Heart left ventricle (tissue), 13 donors: ENCODE measurements at regions not wholly inside any gene's neighbourhood (a gene's known extent, or its start where the extent isn't known, plus 50 kb on each side); places are given as distances from the start of the nearest gene placed in this dataset.

ENCODE experiments used
- POLR2A ChIP-seq, 2 donors: fragments of 450-650 bp; IDR thresholded peaks; one replicate each; pipeline ENCODE4 v1.6.1; 2017; ENCODE audit warnings: antibody characterized with exemption in 2 of 2, mild to moderate bottlenecking in 2 of 2, moderate library complexity in 2 of 2
- TF ChIP-seq, protein P1 (sequence below), 12 donors: fragments of 200-600 bp; sonication (generic) in 4 of 12; IDR thresholded peaks; one replicate each; pipeline versions ENCODE4 v1.5.0 to v1.8.0; 2018 to 2022; ENCODE audit warnings: antibody characterized with exemption in 12 of 12, mild to moderate bottlenecking in 5 of 12
- donor health status: ischemic (EF 13 %, LVEDD 7.1; RV severe dilation, severe dysfunction).
- donor health status: DM: no; HTN: yes; CAD: no.
- donor health status: DM: no; HTN: no; CAD: no.
- donor health status: ischemic (EF 25% LVEDD 6.9; RV normal size, moderate dysfunction).
- donor health status: ischemic (EF 25% LVEDD 5.7; RV mildly dilated, moderate dysfunction).
- donor health status: ischemic (EF 35%, LVEDD 5.7; RV mildly dilated, moderate dysfunction).
- donor health status: nonischemic (EF 11% LVEDD 7.7; RV severe dilation, severe dysfunction).
- donor health status: DM: yes; HTN: yes; CAD: no.
- donor health status: PGD.
- donor health status: ischemic (EF 29% LVEDD 5.4; RV normal size, mild dysfunction).
- donor health status: nonischemic (EF 23%, LVEDD 6.1; RV moderate dilation, normal function).

DNA sequence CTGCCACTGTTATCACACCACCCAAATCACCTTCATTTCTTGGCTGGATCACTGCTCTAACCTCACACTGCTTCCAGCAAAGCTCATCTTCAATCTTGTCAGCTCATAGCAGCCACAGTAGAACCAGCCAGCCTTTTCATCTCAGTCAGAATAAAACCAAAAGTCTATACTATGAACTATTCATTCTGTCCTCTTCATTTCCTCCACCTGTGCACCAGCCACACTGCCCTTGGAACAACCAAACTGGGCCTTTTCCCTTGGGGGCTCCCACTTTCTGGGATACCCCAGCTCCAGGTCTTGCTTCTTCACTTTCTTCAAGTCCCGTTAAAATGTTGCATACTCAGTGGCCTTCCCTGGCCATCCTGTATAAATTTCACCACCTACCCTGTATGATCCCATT, 234.4 kb upstream of the DAAM1 start:
- TF ChIP-seq, protein P1, sequence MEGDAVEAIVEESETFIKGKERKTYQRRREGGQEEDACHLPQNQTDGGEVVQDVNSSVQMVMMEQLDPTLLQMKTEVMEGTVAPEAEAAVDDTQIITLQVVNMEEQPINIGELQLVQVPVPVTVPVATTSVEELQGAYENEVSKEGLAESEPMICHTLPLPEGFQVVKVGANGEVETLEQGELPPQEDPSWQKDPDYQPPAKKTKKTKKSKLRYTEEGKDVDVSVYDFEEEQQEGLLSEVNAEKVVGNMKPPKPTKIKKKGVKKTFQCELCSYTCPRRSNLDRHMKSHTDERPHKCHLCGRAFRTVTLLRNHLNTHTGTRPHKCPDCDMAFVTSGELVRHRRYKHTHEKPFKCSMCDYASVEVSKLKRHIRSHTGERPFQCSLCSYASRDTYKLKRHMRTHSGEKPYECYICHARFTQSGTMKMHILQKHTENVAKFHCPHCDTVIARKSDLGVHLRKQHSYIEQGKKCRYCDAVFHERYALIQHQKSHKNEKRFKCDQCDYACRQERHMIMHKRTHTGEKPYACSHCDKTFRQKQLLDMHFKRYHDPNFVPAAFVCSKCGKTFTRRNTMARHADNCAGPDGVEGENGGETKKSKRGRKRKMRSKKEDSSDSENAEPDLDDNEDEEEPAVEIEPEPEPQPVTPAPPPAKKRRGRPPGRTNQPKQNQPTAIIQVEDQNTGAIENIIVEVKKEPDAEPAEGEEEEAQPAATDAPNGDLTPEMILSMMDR (IDR thresholded peaks at IDR 0.05): no peak
- TF ChIP-seq POLR2A (IDR thresholded peaks at IDR 0.05): no peak
